ENCODE measurements at regions not wholly inside any gene's neighbourhood (a gene's known extent, or its start where the extent isn't known, plus 50 kb on each side); places are given as distances from the start of the nearest gene placed in this dataset.

DNA sequence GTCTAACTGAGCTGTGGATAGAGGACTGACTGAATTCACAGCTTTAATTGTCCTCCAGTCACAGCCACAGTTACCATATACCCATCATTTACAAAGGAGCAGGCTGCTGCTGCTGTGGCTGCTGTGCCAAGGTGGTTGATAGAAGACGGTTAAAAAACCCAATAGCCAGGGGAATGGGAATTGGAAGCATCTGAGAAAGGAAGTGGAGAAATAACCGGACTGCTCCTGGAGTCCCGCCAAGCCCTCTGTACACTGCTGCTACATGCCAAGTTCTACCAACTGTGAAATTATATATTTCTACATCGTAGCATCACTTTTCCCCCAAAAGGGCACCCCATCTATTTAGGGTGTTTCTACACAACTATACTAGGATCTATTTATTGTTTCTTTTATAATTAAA, 279.7 kb upstream of the ARX start:
- Mint-ChIP-seq H3K4me3 (no peak overlapping the region), H3K27me3 (ENCODE audit: insufficient read depth) (no peaks in the 10 kb centered on the region), H3K36me3 (ENCODE audit: low read depth) (no peaks in the 10 kb centered on the region), H3K9me3 (no peaks in the 10 kb centered on the region), H3K27ac (no peak overlapping the region), H3K4me1 (ENCODE audit: low read depth) (no peaks in the 10 kb centered on the region)
- no peak for DNase-seq (ENCODE audit: low spot score)
- intact Hi-C loops (cut with micrococcal nuclease), result no loop called here

DNA sequence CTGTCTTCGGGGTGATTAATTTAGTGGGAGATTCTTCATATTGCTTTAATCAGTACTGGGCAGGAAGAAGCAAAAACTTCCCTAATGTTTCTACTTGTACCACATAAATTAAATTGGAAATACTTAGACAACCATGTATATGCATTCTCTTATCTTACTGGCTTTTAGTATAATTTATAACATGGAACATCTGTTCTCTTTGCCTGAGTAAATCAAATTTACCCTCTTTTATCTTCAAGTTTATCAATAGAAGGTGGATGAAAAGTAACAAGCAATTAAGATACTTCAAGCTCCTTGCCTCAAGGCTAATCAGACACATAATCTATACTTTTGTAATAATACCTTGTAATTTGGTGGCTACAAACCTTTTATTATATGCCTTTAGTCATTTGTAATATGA, 274.4 kb upstream of the ARX start:
- Mint-ChIP-seq H3K4me1 (ENCODE audit: low read depth) (no peaks in the 10 kb centered on the region), H3K4me3 (no peak overlapping the region), H3K27me3 (ENCODE audit: insufficient read depth) (peaks cover 2% of the 10 kb centered on the region), H3K27ac (no peak overlapping the region), H3K9me3 (no peaks in the 10 kb centered on the region), H3K36me3 (ENCODE audit: low read depth) (no peaks in the 10 kb centered on the region)
- intact Hi-C loops (cut with micrococcal nuclease), result no loop called here
- no peak for DNase-seq (ENCODE audit: low spot score)

- no peak for DNase-seq (ENCODE audit: low spot score)
- Mint-ChIP-seq H3K36me3 (ENCODE audit: low read depth) (no peaks in the 10 kb centered on the region), H3K27ac (no peak overlapping the region), H3K27me3 (ENCODE audit: insufficient read depth) (peaks cover 2% of the 10 kb centered on the region), H3K4me3 (no peak overlapping the region), H3K9me3 (no peaks in the 10 kb centered on the region), H3K4me1 (ENCODE audit: low read depth) (no peaks in the 10 kb centered on the region)
- intact Hi-C loops (cut with micrococcal nuclease), result no loop called here
Observed at GRCh38 chrX:25288676-25289075, 272.9 kb upstream of the ARX start.

- Mint-ChIP-seq H3K4me3 (no peak overlapping the region), H3K4me1 (ENCODE audit: low read depth) (no peaks in the 10 kb centered on the region), H3K36me3 (ENCODE audit: low read depth) (no peaks in the 10 kb centered on the region), H3K27me3 (ENCODE audit: insufficient read depth) (peaks cover 2% of the 10 kb centered on the region), H3K9me3 (no peaks in the 10 kb centered on the region), H3K27ac (no peak overlapping the region)
- no peak for DNase-seq (ENCODE audit: low spot score)
- intact Hi-C loops (cut with micrococcal nuclease), result no loop called here
Observed at GRCh38 chrX:25287521-25287920, 271.8 kb upstream of the ARX start.

- intact Hi-C loops (cut with micrococcal nuclease), result no loop called here
- Mint-ChIP-seq H3K36me3 (ENCODE audit: low read depth) (no peaks in the 10 kb centered on the region), H3K27me3 (ENCODE audit: insufficient read depth) (peaks cover 2% of the 10 kb centered on the region), H3K4me1 (ENCODE audit: low read depth) (no peaks in the 10 kb centered on the region), H3K4me3 (no peak overlapping the region), H3K27ac (no peak overlapping the region), H3K9me3 (no peaks in the 10 kb centered on the region)
- no peak for DNase-seq (ENCODE audit: low spot score)
Observed at GRCh38 chrX:25285598-25285997, 269.8 kb upstream of the ARX start.

DNA sequence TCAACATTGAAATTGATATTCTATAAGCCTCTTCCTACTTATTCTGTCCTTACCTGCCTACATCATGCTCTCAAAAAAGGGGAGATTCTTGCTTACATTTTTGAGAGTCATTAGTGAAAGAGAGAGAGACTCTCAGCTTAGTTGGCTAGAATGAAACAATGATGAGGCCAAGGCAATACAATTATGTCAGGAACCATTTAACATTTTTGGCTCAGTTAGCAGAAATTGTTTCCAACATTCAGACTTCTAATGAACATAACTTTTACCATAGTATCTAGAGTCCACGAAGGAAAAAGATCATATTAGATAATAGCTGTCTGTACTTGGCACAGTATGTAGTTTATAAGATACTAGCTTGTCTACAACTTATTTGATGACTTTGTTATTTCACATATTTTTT, 263.7 kb upstream of the ARX start:
- H3K9me3 Mint-ChIP-seq, result no peaks in the 10 kb centered on the region
- no peaks in the 10 kb centered on the region for H3K27me3 Mint-ChIP-seq (ENCODE audit: insufficient read depth)
- no peak overlapping the region for H3K27ac Mint-ChIP-seq
- intact Hi-C loops (cut with micrococcal nuclease), result no loop called here
- no peaks in the 10 kb centered on the region for H3K4me1 Mint-ChIP-seq (ENCODE audit: low read depth)
- H3K36me3 Mint-ChIP-seq (ENCODE audit: low read depth), result no peaks in the 10 kb centered on the region
- H3K4me3 Mint-ChIP-seq, result no peak overlapping the region
- DNase-seq (ENCODE audit: low spot score), result no peak

DNA sequence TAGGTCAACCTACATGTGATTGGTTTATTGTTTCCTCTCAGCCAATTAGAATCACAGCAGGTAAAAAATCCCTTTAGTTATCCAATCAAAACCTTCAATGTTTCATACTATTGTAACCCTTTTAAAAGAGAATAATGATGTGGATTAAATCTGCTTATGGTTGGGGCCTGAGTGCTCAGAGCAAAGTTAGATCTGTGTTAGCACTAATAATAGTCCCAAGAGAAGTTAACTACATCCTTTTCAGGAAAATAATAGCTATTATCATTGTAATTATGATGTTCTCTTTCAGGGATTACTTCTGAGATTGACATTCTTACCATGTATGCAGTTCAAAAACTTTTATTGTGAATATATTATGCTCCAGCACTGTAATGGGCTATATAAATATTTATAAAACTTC, 262.6 kb upstream of the ARX start:
- Mint-ChIP-seq H3K27me3 (ENCODE audit: insufficient read depth) (no peaks in the 10 kb centered on the region), H3K4me3 (no peak overlapping the region), H3K36me3 (ENCODE audit: low read depth) (no peaks in the 10 kb centered on the region), H3K4me1 (ENCODE audit: low read depth) (no peaks in the 10 kb centered on the region), H3K9me3 (no peaks in the 10 kb centered on the region), H3K27ac (no peak overlapping the region)
- intact Hi-C loops (cut with micrococcal nuclease), result no loop called here
- DNase-seq (ENCODE audit: low spot score), result no peak

DNA sequence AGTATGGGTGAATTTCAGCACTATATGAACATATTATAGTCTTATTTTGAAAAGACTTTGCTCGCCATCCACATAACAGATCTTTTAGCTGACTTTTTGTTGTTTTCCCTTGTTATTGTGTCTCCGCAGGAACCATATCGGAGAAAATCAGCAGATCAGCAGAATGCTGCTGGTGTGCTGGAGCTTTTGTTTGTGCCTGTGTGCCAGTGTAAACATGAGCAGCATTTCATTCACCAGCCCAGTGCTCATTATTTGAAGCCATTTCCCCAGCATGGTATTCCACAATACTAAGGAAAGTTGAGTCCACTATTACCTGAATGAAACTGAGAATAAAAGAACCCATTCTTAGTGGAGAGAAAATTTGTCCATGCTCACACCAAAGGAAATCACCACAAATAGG, 261.8 kb upstream of the ARX start:
- H3K27ac Mint-ChIP-seq, result no peak overlapping the region
- no peaks in the 10 kb centered on the region for H3K36me3 Mint-ChIP-seq (ENCODE audit: low read depth)
- no peaks in the 10 kb centered on the region for H3K9me3 Mint-ChIP-seq
- no peaks in the 10 kb centered on the region for H3K4me1 Mint-ChIP-seq (ENCODE audit: low read depth)
- no peak overlapping the region for H3K4me3 Mint-ChIP-seq
- H3K27me3 Mint-ChIP-seq (ENCODE audit: insufficient read depth), result no peaks in the 10 kb centered on the region
- intact Hi-C loops (cut with micrococcal nuclease), result no loop called here
- DNase-seq (ENCODE audit: low spot score), result no peak

DNA sequence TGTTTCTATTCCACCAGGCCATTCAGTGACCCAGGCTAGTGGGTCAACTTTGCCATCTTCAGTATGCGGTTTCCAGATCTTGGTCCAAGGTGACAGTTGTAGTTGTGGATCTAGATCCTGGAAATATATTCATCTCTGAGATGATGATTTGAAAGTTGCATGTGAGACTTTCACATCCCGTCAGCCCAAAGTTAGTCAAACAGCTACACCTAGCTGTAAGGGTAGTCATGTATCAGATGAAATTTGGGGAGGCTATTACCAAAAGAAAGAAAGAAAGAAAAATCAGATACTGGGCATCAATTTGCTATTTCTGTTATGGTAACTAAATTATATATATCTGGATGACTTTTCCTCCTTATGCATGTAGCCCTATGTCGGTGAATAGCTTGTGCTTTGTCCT, 259.4 kb upstream of the ARX start:
- Mint-ChIP-seq H3K4me3 (no peak overlapping the region), H3K9me3 (no peaks in the 10 kb centered on the region), H3K27ac (no peak overlapping the region), H3K27me3 (ENCODE audit: insufficient read depth) (no peaks in the 10 kb centered on the region), H3K36me3 (ENCODE audit: low read depth) (no peaks in the 10 kb centered on the region), H3K4me1 (ENCODE audit: low read depth) (no peaks in the 10 kb centered on the region)
- DNase-seq (ENCODE audit: low spot score), result no peak
- intact Hi-C loops (cut with micrococcal nuclease), result no loop called here

GRCh38 chrX:25241461-25241860, 225.7 kb upstream of the ARX start:
- no peaks in the 10 kb centered on the region for H3K9me3 Mint-ChIP-seq
- H3K27me3 Mint-ChIP-seq (ENCODE audit: insufficient read depth), result no peaks in the 10 kb centered on the region
- no peaks in the 10 kb centered on the region for H3K36me3 Mint-ChIP-seq (ENCODE audit: low read depth)
- DNase-seq (ENCODE audit: low spot score), result no peak
- H3K4me3 Mint-ChIP-seq, result no peak overlapping the region
- intact Hi-C loops (cut with micrococcal nuclease), result no loop called here
- H3K4me1 Mint-ChIP-seq (ENCODE audit: low read depth), result no peaks in the 10 kb centered on the region
- H3K27ac Mint-ChIP-seq, result no peak overlapping the region

- H3K27me3 Mint-ChIP-seq (ENCODE audit: insufficient read depth), result no peaks in the 10 kb centered on the region
- no peaks in the 10 kb centered on the region for H3K4me1 Mint-ChIP-seq (ENCODE audit: low read depth)
- intact Hi-C loops (cut with micrococcal nuclease), result no loop called here
- H3K9me3 Mint-ChIP-seq, result no peaks in the 10 kb centered on the region
- DNase-seq (ENCODE audit: low spot score), result no peak
- no peak overlapping the region for H3K27ac Mint-ChIP-seq
- no peaks in the 10 kb centered on the region for H3K36me3 Mint-ChIP-seq (ENCODE audit: low read depth)
- H3K4me3 Mint-ChIP-seq, result no peak overlapping the region
Observed at GRCh38 chrX:25226151-25226550, 210.4 kb upstream of the ARX start.

DNA sequence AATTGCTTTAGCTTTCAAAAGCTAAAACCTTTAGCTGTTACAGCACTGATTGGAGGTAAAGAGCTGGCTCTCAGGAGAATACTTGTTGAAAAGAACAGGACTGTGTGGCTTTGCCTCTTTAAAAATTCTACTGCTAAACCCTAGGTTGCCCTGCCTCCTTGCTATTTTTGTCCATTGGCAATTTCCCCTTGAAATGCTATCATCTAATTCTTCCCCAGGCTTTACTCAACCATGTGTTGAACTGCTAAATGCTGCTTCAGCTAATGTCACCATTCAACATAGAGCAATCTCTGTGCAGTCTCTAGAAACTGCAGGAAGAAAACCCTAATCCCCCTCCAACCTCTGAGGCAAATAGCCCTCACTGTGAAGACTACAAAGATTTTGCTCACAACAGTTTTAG, 203.7 kb upstream of the ARX start:
- H3K27ac Mint-ChIP-seq, result no peak overlapping the region
- no peaks in the 10 kb centered on the region for H3K9me3 Mint-ChIP-seq
- no peaks in the 10 kb centered on the region for H3K36me3 Mint-ChIP-seq (ENCODE audit: low read depth)
- intact Hi-C loops (cut with micrococcal nuclease), result no loop called here
- H3K27me3 Mint-ChIP-seq (ENCODE audit: insufficient read depth), result no peaks in the 10 kb centered on the region
- no peaks in the 10 kb centered on the region for H3K4me1 Mint-ChIP-seq (ENCODE audit: low read depth)
- H3K4me3 Mint-ChIP-seq, result no peak overlapping the region
- DNase-seq (ENCODE audit: low spot score), result no peak

GRCh38 chrX:25213611-25214010, 197.8 kb upstream of the ARX start:
- Mint-ChIP-seq H3K36me3 (ENCODE audit: low read depth) (no peaks in the 10 kb centered on the region), H3K4me3 (no peak overlapping the region), H3K27me3 (ENCODE audit: insufficient read depth) (no peaks in the 10 kb centered on the region), H3K4me1 (ENCODE audit: low read depth) (no peaks in the 10 kb centered on the region), H3K27ac (no peak overlapping the region), H3K9me3 (no peaks in the 10 kb centered on the region)
- intact Hi-C loops (cut with micrococcal nuclease), result no loop called here
- DNase-seq (ENCODE audit: low spot score), result no peak

DNA sequence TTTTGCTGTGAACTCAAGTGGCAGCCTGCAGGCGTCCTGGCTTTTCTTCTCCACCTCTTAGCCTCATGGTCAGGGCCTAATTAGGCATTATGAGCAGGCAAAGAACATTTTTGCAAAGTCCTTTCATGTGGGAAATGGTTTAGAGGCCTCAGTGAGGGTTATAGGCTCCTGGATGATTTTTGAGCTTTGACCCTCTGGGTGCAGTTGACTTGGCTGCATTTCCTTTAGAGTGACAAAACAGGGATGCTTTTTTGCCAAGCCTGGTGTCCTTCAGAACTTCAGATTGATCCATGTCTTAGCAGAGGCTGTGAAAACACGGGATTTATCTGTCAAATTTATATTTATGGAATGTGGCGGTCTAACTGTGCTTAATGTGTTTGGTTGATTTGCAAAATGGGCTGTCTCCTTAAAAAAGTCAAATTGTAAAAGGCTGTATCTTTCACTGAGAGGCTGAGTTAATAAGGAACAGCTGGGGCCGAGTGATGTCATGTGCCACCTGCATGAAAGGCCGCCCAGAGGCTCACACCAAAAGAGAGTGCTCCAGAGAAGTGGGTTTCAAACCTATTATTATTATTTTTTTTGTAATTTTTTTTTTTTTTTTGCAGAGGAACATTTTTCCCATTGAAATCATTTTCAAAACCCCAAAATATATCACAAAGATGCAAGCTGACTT, 192.2 kb upstream of the ARX start:
- Mint-ChIP-seq H3K27ac (no peak overlapping the region), H3K4me1 (ENCODE audit: low read depth) (no peaks in the 10 kb centered on the region), H3K4me3 (no peak overlapping the region), H3K9me3 (no peaks in the 10 kb centered on the region), H3K36me3 (ENCODE audit: low read depth) (no peaks in the 10 kb centered on the region), H3K27me3 (ENCODE audit: insufficient read depth) (no peaks in the 10 kb centered on the region)
- DNase-seq (ENCODE audit: low spot score), result no peak
- intact Hi-C loops (cut with micrococcal nuclease), result no loop called here

Measured in activated T-helper 1 cell treated with anti-CD3 and anti-CD28 coated beads, Interleukin-12 subunit alpha, Interleukin-12 subunit beta, Interleukin-2, Interleukin-4 antibody, amounts not matched to agents 30 ng/mL and 10 ng/mL and 1 ng/mL, durations not matched to agents 14 hours and 24 hours and 36 hours (primary cell).